ENCODE measurements at regions not wholly inside any gene's neighbourhood (a gene's known extent, or its start where the extent isn't known, plus 50 kb on each side); places are given as distances from the start of the nearest gene placed in this dataset.
"Not testable (repeated sequence)": the region's sequence is repeated elsewhere in the genome, so short reads cannot be mapped to it uniquely, and the experiment has no call there.

DNA sequence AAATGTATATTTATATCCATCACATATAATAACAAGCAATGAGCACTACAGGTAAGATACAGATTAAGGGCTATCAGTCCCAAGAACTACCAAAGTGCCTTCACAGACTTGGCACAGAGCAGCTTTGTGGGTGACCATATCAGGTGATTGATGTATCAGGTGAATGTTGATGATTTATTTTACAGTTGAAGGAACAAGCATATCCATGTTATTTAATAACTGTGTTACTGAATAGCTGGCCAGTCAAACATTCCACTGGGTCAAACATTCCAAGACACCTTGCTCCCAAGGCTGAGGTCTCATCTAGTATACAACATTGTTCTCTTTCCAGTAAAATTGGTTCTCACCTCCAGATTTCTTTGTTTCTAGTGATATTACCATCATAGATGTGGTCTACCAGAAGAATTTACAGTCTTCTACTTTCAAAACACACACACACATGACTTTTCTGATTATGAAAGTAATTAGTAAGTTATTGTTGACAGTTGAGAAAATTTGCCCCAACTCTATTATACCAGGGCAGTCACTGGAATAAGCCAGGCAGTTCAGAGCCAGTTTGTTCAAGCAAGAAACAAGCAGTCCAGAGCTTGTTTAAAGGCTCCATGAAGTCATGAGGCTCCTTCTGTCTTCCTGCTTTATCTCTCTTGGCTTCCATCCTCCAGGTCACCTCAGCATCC is 68.2 kb downstream of the ELAPOR2 start:
- Histone ChIP-seq H3K36me3 (ENCODE audit: control insufficient read depth in 5 of 5, insufficient read depth in 5 of 5, low read length in 5 of 5) (no peaks in the 10 kb centered on the region), H3K4me1 (ENCODE audit: control insufficient read depth in 5 of 5, insufficient read depth in 5 of 5, low read length in 5 of 5) (peaks cover 0 to 7% (median 0%) of the 10 kb centered on the region in 5 donors), H3K4me3 (ENCODE audit: low read depth in 1 of 5, low read length in 5 of 5) (no peak overlapping the region), H3K27me3 (ENCODE audit: control insufficient read depth in 5 of 5, insufficient read depth in 4 of 5, low read length in 5 of 5) (no peaks in the 10 kb centered on the region), H3K27ac (ENCODE audit: low read depth, low read length) (no peak overlapping the region), H3K9me3 (ENCODE audit: control insufficient read depth in 5 of 5, low read length in 5 of 5) (no peaks in the 10 kb centered on the region), H3K9ac (ENCODE audit: low read length in 5 of 5) (no peak overlapping the region)

DNA sequence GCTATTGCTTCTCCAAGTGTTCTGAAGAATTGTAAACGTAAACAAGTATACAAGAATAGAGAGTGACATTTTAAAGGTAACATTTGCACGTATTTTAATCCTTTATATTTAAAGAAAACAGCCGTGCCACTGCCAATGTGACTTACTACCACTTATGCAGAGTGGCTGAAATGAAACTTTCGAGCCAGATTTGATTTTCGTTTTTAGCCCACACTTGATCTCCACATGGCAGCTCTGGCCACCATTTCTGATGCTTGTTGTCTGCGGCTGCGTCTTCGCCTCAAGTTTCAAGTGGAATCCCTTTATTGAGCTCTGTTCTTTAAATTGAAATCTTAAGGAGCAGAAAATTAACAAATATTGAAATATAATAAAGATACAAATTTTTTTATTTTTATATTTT is 70.0 kb downstream of the ELAPOR2 start:
- H3K4me3 ChIP-seq (ENCODE audit: low read depth in 1 of 5, low read length in 5 of 5): no peak overlapping the region
- H3K4me1 ChIP-seq (ENCODE audit: control insufficient read depth in 5 of 5, insufficient read depth in 5 of 5, low read length in 5 of 5): peaks cover 0 to 7% (median 0%) of the 10 kb centered on the region in 5 donors
- no peaks in the 10 kb centered on the region for H3K27me3 ChIP-seq (ENCODE audit: control insufficient read depth in 5 of 5, insufficient read depth in 4 of 5, low read length in 5 of 5)
- H3K27ac ChIP-seq (ENCODE audit: low read depth, low read length): no peak overlapping the region
- no peaks in the 10 kb centered on the region for H3K9me3 ChIP-seq (ENCODE audit: control insufficient read depth in 5 of 5, low read length in 5 of 5)
- H3K36me3 ChIP-seq (ENCODE audit: control insufficient read depth in 5 of 5, insufficient read depth in 5 of 5, low read length in 5 of 5): no peaks in the 10 kb centered on the region
- H3K9ac ChIP-seq (ENCODE audit: low read length in 5 of 5): no peak overlapping the region

DNA sequence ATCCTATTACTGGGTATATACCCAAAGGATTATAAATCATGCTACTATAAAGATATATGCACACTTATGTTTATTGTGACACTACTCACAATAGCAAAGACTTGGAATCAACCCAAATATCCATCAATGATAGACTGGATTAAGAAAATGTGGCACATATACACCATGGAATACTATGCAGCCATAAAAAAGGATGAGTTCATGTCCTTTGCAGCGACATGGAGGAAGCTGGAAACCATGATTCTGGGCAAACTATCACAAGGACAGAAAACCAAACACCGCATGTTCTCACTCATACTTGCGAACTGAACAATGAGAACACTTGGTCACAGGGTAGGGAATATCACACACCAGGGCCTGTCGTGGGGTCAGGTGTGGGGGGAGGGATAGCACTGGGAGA is 71.6 kb downstream of the ELAPOR2 start:
- not testable (repeated sequence) for H3K27me3 ChIP-seq (ENCODE audit: control insufficient read depth in 5 of 5, insufficient read depth in 4 of 5, low read length in 5 of 5); H3K9ac ChIP-seq (ENCODE audit: low read length in 5 of 5); H3K4me3 ChIP-seq (ENCODE audit: low read depth in 1 of 5, low read length in 5 of 5); H3K27ac ChIP-seq (ENCODE audit: low read depth, low read length); H3K4me1 ChIP-seq (ENCODE audit: control insufficient read depth in 5 of 5, insufficient read depth in 5 of 5, low read length in 5 of 5); H3K9me3 ChIP-seq (ENCODE audit: control insufficient read depth in 5 of 5, low read length in 5 of 5); H3K36me3 ChIP-seq (ENCODE audit: control insufficient read depth in 5 of 5, insufficient read depth in 5 of 5, low read length in 5 of 5)

- H3K4me1 ChIP-seq (ENCODE audit: control insufficient read depth in 5 of 5, insufficient read depth in 5 of 5, low read length in 5 of 5); H3K9me3 ChIP-seq (ENCODE audit: control insufficient read depth in 5 of 5, low read length in 5 of 5); H3K27ac ChIP-seq (ENCODE audit: low read depth, low read length); H3K4me3 ChIP-seq (ENCODE audit: low read depth in 1 of 5, low read length in 5 of 5); H3K27me3 ChIP-seq (ENCODE audit: control insufficient read depth in 5 of 5, insufficient read depth in 4 of 5, low read length in 5 of 5); H3K9ac ChIP-seq (ENCODE audit: low read length in 5 of 5); H3K36me3 ChIP-seq (ENCODE audit: control insufficient read depth in 5 of 5, insufficient read depth in 5 of 5, low read length in 5 of 5): not testable (repeated sequence)
These were observed 72.1 kb downstream of the ELAPOR2 start for GRCh38 chr7:86987358-86987757.

- H3K4me1 ChIP-seq (ENCODE audit: control insufficient read depth in 5 of 5, insufficient read depth in 5 of 5, low read length in 5 of 5); H3K4me3 ChIP-seq (ENCODE audit: low read depth in 1 of 5, low read length in 5 of 5); H3K9ac ChIP-seq (ENCODE audit: low read length in 5 of 5); H3K9me3 ChIP-seq (ENCODE audit: control insufficient read depth in 5 of 5, low read length in 5 of 5); H3K36me3 ChIP-seq (ENCODE audit: control insufficient read depth in 5 of 5, insufficient read depth in 5 of 5, low read length in 5 of 5); H3K27me3 ChIP-seq (ENCODE audit: control insufficient read depth in 5 of 5, insufficient read depth in 4 of 5, low read length in 5 of 5); H3K27ac ChIP-seq (ENCODE audit: low read depth, low read length): not testable (repeated sequence)
These were observed 74.1 kb downstream of the ELAPOR2 start for GRCh38 chr7:86985342-86985741.

- not testable (repeated sequence) for H3K27me3 ChIP-seq (ENCODE audit: control insufficient read depth in 5 of 5, insufficient read depth in 4 of 5, low read length in 5 of 5); H3K36me3 ChIP-seq (ENCODE audit: control insufficient read depth in 5 of 5, insufficient read depth in 5 of 5, low read length in 5 of 5); H3K9me3 ChIP-seq (ENCODE audit: control insufficient read depth in 5 of 5, low read length in 5 of 5); H3K9ac ChIP-seq (ENCODE audit: low read length in 5 of 5); H3K27ac ChIP-seq (ENCODE audit: low read depth, low read length); H3K4me1 ChIP-seq (ENCODE audit: control insufficient read depth in 5 of 5, insufficient read depth in 5 of 5, low read length in 5 of 5); H3K4me3 ChIP-seq (ENCODE audit: low read depth in 1 of 5, low read length in 5 of 5)
These were observed 75.8 kb downstream of the ELAPOR2 start for GRCh38 chr7:86983654-86984053.

DNA sequence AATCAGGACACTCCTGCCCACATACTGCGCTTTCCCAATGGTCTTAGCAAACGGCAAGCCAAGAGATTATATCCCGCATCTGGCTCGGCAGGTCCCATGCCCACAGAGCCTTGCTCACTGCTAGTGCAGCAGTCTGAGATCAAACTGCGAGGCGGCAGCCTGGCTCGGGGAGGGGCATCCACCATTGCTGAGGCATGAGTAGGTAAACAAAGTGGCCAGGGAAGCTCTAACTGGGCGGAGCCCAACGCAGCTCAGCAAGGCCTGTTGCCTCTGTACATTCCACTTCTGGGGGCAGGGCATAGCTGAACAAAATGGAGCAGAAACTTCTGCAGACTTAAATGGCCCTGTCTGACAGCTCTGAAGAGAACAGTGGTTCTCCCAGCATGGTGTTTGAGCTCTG is 77.5 kb downstream of the ELAPOR2 start:
- not testable (repeated sequence) for H3K27ac ChIP-seq (ENCODE audit: low read depth, low read length); H3K9ac ChIP-seq (ENCODE audit: low read length in 5 of 5); H3K4me1 ChIP-seq (ENCODE audit: control insufficient read depth in 5 of 5, insufficient read depth in 5 of 5, low read length in 5 of 5); H3K27me3 ChIP-seq (ENCODE audit: control insufficient read depth in 5 of 5, insufficient read depth in 4 of 5, low read length in 5 of 5); H3K9me3 ChIP-seq (ENCODE audit: control insufficient read depth in 5 of 5, low read length in 5 of 5); H3K36me3 ChIP-seq (ENCODE audit: control insufficient read depth in 5 of 5, insufficient read depth in 5 of 5, low read length in 5 of 5); H3K4me3 ChIP-seq (ENCODE audit: low read depth in 1 of 5, low read length in 5 of 5)

DNA sequence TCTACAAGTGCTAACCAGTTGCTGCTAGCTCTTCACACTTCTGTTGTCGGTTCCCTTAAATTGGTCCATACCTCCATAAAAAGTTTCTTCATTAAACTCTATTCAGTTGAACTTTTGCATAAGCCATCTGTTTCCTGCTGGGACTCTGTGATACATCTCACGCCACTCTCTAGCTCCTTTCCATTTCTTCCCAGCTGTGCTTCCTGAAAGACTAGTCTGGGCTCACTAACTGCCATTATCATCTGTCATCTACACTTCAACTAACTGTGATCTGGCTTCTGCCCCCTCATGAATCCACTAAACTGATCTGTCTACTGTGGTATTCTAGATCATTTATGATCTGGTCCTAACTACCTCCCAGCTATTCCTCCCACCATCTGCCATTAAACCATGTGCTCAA is 78.3 kb downstream of the ELAPOR2 start:
- no peaks in the 10 kb centered on the region for H3K36me3 ChIP-seq (ENCODE audit: control insufficient read depth in 5 of 5, insufficient read depth in 5 of 5, low read length in 5 of 5)
- no peak overlapping the region for H3K9ac ChIP-seq (ENCODE audit: low read length in 5 of 5)
- H3K4me1 ChIP-seq (ENCODE audit: control insufficient read depth in 5 of 5, insufficient read depth in 5 of 5, low read length in 5 of 5): peaks cover 0 to 3% (median 0%) of the 10 kb centered on the region in 5 donors
- peaks cover 0 to 3% (median 0%) of the 10 kb centered on the region in 5 donors for H3K9me3 ChIP-seq (ENCODE audit: control insufficient read depth in 5 of 5, low read length in 5 of 5)
- no peak overlapping the region for H3K4me3 ChIP-seq (ENCODE audit: low read depth in 1 of 5, low read length in 5 of 5)
- no peak overlapping the region for H3K27ac ChIP-seq (ENCODE audit: low read depth, low read length)
- no peaks in the 10 kb centered on the region for H3K27me3 ChIP-seq (ENCODE audit: control insufficient read depth in 5 of 5, insufficient read depth in 4 of 5, low read length in 5 of 5)

GRCh38 chr7:86980223-86980622 is 79.2 kb downstream of the ELAPOR2 start:
- Histone ChIP-seq H3K4me1 (ENCODE audit: control insufficient read depth in 5 of 5, insufficient read depth in 5 of 5, low read length in 5 of 5) (peaks cover 0 to 3% (median 0%) of the 10 kb centered on the region in 5 donors), H3K36me3 (ENCODE audit: control insufficient read depth in 5 of 5, insufficient read depth in 5 of 5, low read length in 5 of 5) (no peaks in the 10 kb centered on the region), H3K9ac (ENCODE audit: low read length in 5 of 5) (no peak overlapping the region), H3K4me3 (ENCODE audit: low read depth in 1 of 5, low read length in 5 of 5) (no peak overlapping the region), H3K27me3 (ENCODE audit: control insufficient read depth in 5 of 5, insufficient read depth in 4 of 5, low read length in 5 of 5) (no peaks in the 10 kb centered on the region), H3K9me3 (ENCODE audit: control insufficient read depth in 5 of 5, low read length in 5 of 5) (peaks cover 0 to 3% (median 0%) of the 10 kb centered on the region in 5 donors), H3K27ac (ENCODE audit: low read depth, low read length) (no peak overlapping the region)

GRCh38 chr7:86978808-86979506 is 80.5 kb downstream of the ELAPOR2 start:
- Histone ChIP-seq H3K27ac (ENCODE audit: low read depth, low read length) (no peak overlapping the region), H3K4me1 (ENCODE audit: control insufficient read depth in 5 of 5, insufficient read depth in 5 of 5, low read length in 5 of 5) (peaks cover 0 to 3% (median 0%) of the 10 kb centered on the region in 5 donors), H3K4me3 (ENCODE audit: low read depth in 1 of 5, low read length in 5 of 5) (no peak overlapping the region), H3K9me3 (ENCODE audit: control insufficient read depth in 5 of 5, low read length in 5 of 5) (peaks cover 0 to 3% (median 0%) of the 10 kb centered on the region in 5 donors), H3K36me3 (ENCODE audit: control insufficient read depth in 5 of 5, insufficient read depth in 5 of 5, low read length in 5 of 5) (no peaks in the 10 kb centered on the region), H3K27me3 (ENCODE audit: control insufficient read depth in 5 of 5, insufficient read depth in 4 of 5, low read length in 5 of 5) (no peaks in the 10 kb centered on the region), H3K9ac (ENCODE audit: low read length in 5 of 5) (no peak overlapping the region)
